Ishikawa (cell line): ENCODE measurements at regions not wholly inside any gene's neighbourhood (a gene's known extent, or its start where the extent isn't known, plus 50 kb on each side); places are given as distances from the start of the nearest gene placed in this dataset.

ENCODE experiments used
- CEBPB ChIP-seq: IDR thresholded peaks from 2 replicates; pipeline ENCODE4 v1.6.1; 2012
- CREB1 ChIP-seq: IDR thresholded peaks from 2 replicates; pipeline ENCODE4 v1.6.1; 2012; ENCODE audit warnings: low read depth
- EGR1 ChIP-seq: IDR thresholded peaks from 2 replicates; pipeline ENCODE4 v1.6.1; 2012
- EP300 ChIP-seq: IDR thresholded peaks from 2 replicates; pipeline ENCODE4 v1.6.1; 2012; ENCODE audit warnings: borderline replicate concordance
- FOXM1 ChIP-seq: IDR thresholded peaks from 2 replicates; pipeline ENCODE4 v1.6.1; 2012; ENCODE audit warnings: low read depth, borderline replicate concordance
- NFIC ChIP-seq: IDR thresholded peaks from 2 replicates; pipeline ENCODE4 v1.6.1; 2012
- RAD21 ChIP-seq: IDR thresholded peaks from 2 replicates; pipeline ENCODE4 v1.6.1; 2012; ENCODE audit warnings: low read depth
- TAF1 ChIP-seq: IDR thresholded peaks from 2 replicates; pipeline ENCODE4 v1.6.1; 2012; ENCODE audit warnings: low read depth, mild to moderate bottlenecking
- TEAD4 ChIP-seq: IDR thresholded peaks from 2 replicates; pipeline ENCODE4 v1.6.1; 2012
- YY1 ChIP-seq: IDR thresholded peaks from 2 replicates; pipeline ENCODE4 v1.6.1; 2012; ENCODE audit warnings: low read depth
- ZBTB7A ChIP-seq: IDR thresholded peaks from 2 replicates; pipeline ENCODE4 v1.6.1; 2012; ENCODE audit warnings: low read depth
- TF ChIP-seq, protein P1 (sequence below): IDR thresholded peaks from 2 replicates; pipeline ENCODE4 v1.6.1; 2012
- TF ChIP-seq, protein P2 (sequence below): IDR thresholded peaks from 2 replicates; pipeline ENCODE4 v1.6.1; 2012; ENCODE audit warnings: low read depth, mild to moderate bottlenecking
- TF ChIP-seq, protein P3 (sequence below): IDR thresholded peaks from 2 replicates; pipeline ENCODE4 v1.6.1; 2012

DNA sequence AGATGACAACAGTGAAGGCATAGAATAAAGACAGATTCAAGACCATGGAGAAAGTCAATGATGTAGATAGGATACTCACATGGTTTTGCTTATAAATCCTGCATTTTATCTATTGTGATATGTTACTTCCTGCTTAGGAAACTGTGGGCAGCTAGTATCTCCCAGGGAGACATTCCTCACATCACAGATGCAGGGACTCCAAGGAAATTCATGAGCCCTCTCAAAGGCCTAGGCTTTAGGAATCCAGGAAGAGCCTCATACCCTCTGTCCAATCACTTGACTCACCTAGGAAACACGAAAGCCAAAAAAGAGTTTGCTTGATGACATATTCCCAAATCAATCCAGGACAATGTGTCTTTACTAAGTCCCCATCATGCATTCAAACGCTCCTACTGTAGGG is 247.8 kb upstream of the KLHL29 start:
- TF ChIP-seq ZBTB7A, result no peak
- TF ChIP-seq RAD21, result no peak
- no peak for TF ChIP-seq CREB1
- TF ChIP-seq, protein P1, sequence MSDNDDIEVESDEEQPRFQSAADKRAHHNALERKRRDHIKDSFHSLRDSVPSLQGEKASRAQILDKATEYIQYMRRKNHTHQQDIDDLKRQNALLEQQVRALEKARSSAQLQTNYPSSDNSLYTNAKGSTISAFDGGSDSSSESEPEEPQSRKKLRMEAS, result no peak
- TF ChIP-seq, protein P2, sequence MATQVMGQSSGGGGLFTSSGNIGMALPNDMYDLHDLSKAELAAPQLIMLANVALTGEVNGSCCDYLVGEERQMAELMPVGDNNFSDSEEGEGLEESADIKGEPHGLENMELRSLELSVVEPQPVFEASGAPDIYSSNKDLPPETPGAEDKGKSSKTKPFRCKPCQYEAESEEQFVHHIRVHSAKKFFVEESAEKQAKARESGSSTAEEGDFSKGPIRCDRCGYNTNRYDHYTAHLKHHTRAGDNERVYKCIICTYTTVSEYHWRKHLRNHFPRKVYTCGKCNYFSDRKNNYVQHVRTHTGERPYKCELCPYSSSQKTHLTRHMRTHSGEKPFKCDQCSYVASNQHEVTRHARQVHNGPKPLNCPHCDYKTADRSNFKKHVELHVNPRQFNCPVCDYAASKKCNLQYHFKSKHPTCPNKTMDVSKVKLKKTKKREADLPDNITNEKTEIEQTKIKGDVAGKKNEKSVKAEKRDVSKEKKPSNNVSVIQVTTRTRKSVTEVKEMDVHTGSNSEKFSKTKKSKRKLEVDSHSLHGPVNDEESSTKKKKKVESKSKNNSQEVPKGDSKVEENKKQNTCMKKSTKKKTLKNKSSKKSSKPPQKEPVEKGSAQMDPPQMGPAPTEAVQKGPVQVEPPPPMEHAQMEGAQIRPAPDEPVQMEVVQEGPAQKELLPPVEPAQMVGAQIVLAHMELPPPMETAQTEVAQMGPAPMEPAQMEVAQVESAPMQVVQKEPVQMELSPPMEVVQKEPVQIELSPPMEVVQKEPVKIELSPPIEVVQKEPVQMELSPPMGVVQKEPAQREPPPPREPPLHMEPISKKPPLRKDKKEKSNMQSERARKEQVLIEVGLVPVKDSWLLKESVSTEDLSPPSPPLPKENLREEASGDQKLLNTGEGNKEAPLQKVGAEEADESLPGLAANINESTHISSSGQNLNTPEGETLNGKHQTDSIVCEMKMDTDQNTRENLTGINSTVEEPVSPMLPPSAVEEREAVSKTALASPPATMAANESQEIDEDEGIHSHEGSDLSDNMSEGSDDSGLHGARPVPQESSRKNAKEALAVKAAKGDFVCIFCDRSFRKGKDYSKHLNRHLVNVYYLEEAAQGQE, result no peak
- no peak for TF ChIP-seq CEBPB
- TF ChIP-seq EP300, result no peak
- no peak for TF ChIP-seq TAF1
- no peak for TF ChIP-seq EGR1
- TF ChIP-seq TEAD4, result no peak
- TF ChIP-seq YY1, result no peak
- TF ChIP-seq, protein P3, sequence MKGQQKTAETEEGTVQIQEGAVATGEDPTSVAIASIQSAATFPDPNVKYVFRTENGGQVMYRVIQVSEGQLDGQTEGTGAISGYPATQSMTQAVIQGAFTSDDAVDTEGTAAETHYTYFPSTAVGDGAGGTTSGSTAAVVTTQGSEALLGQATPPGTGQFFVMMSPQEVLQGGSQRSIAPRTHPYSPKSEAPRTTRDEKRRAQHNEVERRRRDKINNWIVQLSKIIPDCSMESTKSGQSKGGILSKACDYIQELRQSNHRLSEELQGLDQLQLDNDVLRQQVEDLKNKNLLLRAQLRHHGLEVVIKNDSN, result no peak
- TF ChIP-seq FOXM1, result no peak
- no peak for TF ChIP-seq NFIC
